GM23338 (cell line): ENCODE measurements at regions not wholly inside any gene's neighbourhood (a gene's known extent, or its start where the extent isn't known, plus 50 kb on each side); places are given as distances from the start of the nearest gene placed in this dataset.

Experiments
- ATAC-seq: fragments of 200-7000 bp; cut with Tn5 transposase; 3 replicates; pipeline ENCODE4 v1.9.1; 2020
- DNase-seq: peaks from one replicate; pipeline ENCODE4 v3.0.0-alpha.2; 2015; ENCODE audit warnings: low spot score
- H2AFZ ChIP-seq: fragments of 200-600 bp; sonication (generic); 2 replicates; pipeline ENCODE4 v1.8.0; 2016; ENCODE audit warnings: antibody characterized with exemption, mild to moderate bottlenecking, moderate library complexity
- H3F3A ChIP-seq: fragments of 200-600 bp; sonication (generic); replicated peaks from 2 replicates; pipeline ENCODE4 v1.8.0; 2017; ENCODE audit warnings: antibody characterized with exemption, mixed run types, low read depth
- H3K27ac ChIP-seq: fragments of 200-600 bp; sonication (generic); 2 replicates; pipeline ENCODE4 v1.6.1; 2016; ENCODE audit warnings: low read depth
- H3K27me3 ChIP-seq: fragments of 200-600 bp; sonication (generic); 2 replicates; pipeline ENCODE4 v1.8.0; 2016; ENCODE audit warnings: mild to moderate bottlenecking, mixed run types, moderate library complexity; ENCODE audit not compliant: insufficient read depth
- H3K36me3 ChIP-seq: fragments of 200-600 bp; sonication (generic); 2 replicates; pipeline ENCODE4 v1.8.0; 2016; ENCODE audit warnings: mild to moderate bottlenecking; ENCODE audit not compliant: insufficient read depth
- H3K4me1 ChIP-seq: fragments of 200-600 bp; sonication (generic); 2 replicates; pipeline ENCODE4 v1.8.0; 2016; ENCODE audit warnings: mild to moderate bottlenecking, moderate library complexity; ENCODE audit not compliant: insufficient read depth
- H3K4me2 ChIP-seq: fragments of 200-600 bp; sonication (generic); 2 replicates; pipeline ENCODE4 v1.7.1; 2017; ENCODE audit warnings: mixed run types
- H3K4me3 ChIP-seq: fragments of 200-600 bp; sonication (generic); 2 replicates; pipeline ENCODE4 v1.6.1; 2016; ENCODE audit warnings: mixed run types
- H3K79me2 ChIP-seq: fragments of 200-600 bp; sonication (generic); replicated peaks from 2 replicates; pipeline ENCODE4 v1.8.0; 2017; ENCODE audit warnings: mild to moderate bottlenecking; ENCODE audit not compliant: insufficient read depth
- H3K9me2 ChIP-seq: fragments of 200-600 bp; sonication (generic); 2 replicates; pipeline ENCODE4 v1.8.0; 2017; ENCODE audit not compliant: insufficient read depth
- H4K20me1 ChIP-seq: fragments of 200-600 bp; sonication (generic); replicated peaks from 2 replicates; pipeline ENCODE4 v1.8.0; 2017; ENCODE audit warnings: mild to moderate bottlenecking; ENCODE audit not compliant: insufficient read depth
- H3K27ac Mint-ChIP-seq: 2 replicates; pipeline ENCODE4 v1.8.0; 2020; ENCODE audit warnings: inconsistent platforms, mild to moderate bottlenecking, moderate library complexity, mixed read lengths
- H3K27me3 Mint-ChIP-seq: 3 replicates; pipeline ENCODE4 v1.8.0; 2022; ENCODE audit warnings: low read depth, mild to moderate bottlenecking, moderate library complexity, mixed read lengths, inconsistent platforms; ENCODE audit not compliant: insufficient read depth, poor library complexity
- H3K36me3 Mint-ChIP-seq: 3 replicates; pipeline ENCODE4 v1.8.0; 2021; ENCODE audit warnings: low read depth, mild to moderate bottlenecking, inconsistent platforms, moderate library complexity, mixed read lengths
- H3K4me1 Mint-ChIP-seq: 3 replicates; pipeline ENCODE4 v1.8.0; 2020; ENCODE audit warnings: mild to moderate bottlenecking, inconsistent platforms, mixed read lengths
- H3K4me3 Mint-ChIP-seq: 3 replicates; pipeline ENCODE4 v1.8.0; 2021; ENCODE audit warnings: moderate library complexity, mild to moderate bottlenecking, inconsistent platforms, mixed read lengths
- H3K9me3 Mint-ChIP-seq: 3 replicates; pipeline ENCODE4 v1.8.0; 2020; ENCODE audit warnings: moderate library complexity, mild to moderate bottlenecking, inconsistent platforms, mixed read lengths
- CREB1 ChIP-seq: fragments of 250-450 bp; sonication (Bioruptor Pico); IDR thresholded peaks from 2 replicates; pipeline ENCODE4 v1.5.0; 2020; ENCODE audit warnings: low read depth, mild to moderate bottlenecking, moderate library complexity
- EZH2 ChIP-seq: fragments of 200-600 bp; sonication (generic); IDR thresholded peaks from one replicate; pipeline ENCODE4 v1.8.0; 2017; ENCODE audit warnings: antibody characterized with exemption, mild to moderate bottlenecking, low read depth; ENCODE audit not compliant: unreplicated experiment
- EZH2phosphoT487 ChIP-seq: fragments of 200-600 bp; sonication (generic); IDR thresholded peaks from one replicate; pipeline ENCODE4 v1.8.1; 2018; ENCODE audit warnings: antibody characterized with exemption; ENCODE audit not compliant: unreplicated experiment
- JUNB ChIP-seq: IDR thresholded peaks from one replicate; pipeline ENCODE4 v1.6.1; 2016; ENCODE audit warnings: antibody characterized with exemption; ENCODE audit not compliant: unreplicated experiment
- NANOG ChIP-seq: IDR thresholded peaks from 2 replicates; pipeline ENCODE4 v1.6.1; 2016; ENCODE audit warnings: antibody characterized with exemption, borderline replicate concordance
- POLR2AphosphoS5 ChIP-seq: IDR thresholded peaks from 2 replicates; pipeline ENCODE4 v1.6.1; 2016; ENCODE audit warnings: antibody characterized with exemption, low read depth
- REST ChIP-seq: IDR thresholded peaks from one replicate; pipeline ENCODE4 v1.6.1; 2018; ENCODE audit warnings: antibody characterized with exemption; ENCODE audit not compliant: unreplicated experiment
- STAT1 ChIP-seq: IDR thresholded peaks from one replicate; pipeline ENCODE4 v1.6.1; 2016; ENCODE audit warnings: antibody characterized with exemption; ENCODE audit not compliant: unreplicated experiment
- ZNF114 ChIP-seq: fragments of 250-450 bp; sonication (Bioruptor Pico); IDR thresholded peaks from 2 replicates; pipeline ENCODE4 v1.5.0; 2020; ENCODE audit warnings: mild to moderate bottlenecking, moderate library complexity
- ZNF331 ChIP-seq: fragments of 250-450 bp; sonication (Bioruptor Pico); IDR thresholded peaks from 2 replicates; pipeline ENCODE4 v1.5.0; 2020; ENCODE audit warnings: low read depth, mild to moderate bottlenecking, moderate library complexity
- ZNF462 ChIP-seq: fragments of 250-450 bp; sonication (Bioruptor Pico); IDR thresholded peaks from 2 replicates; pipeline ENCODE4 v1.5.0; 2020; ENCODE audit warnings: mild to moderate bottlenecking, moderate library complexity

GRCh38 chr7:106565428-106565827 lies 95.5 kb downstream of the CCDC71L start (continued):
- no peak for TF ChIP-seq REST
- TF ChIP-seq EZH2phosphoT487 = no peak
- no peak for TF ChIP-seq JUNB

GRCh38 chr7:106563466-106564150 lies 97.3 kb downstream of the CCDC71L start:
- H3K4me3 Mint-ChIP-seq = no peak overlapping the region
- ATAC-seq (no peak), DNase-seq (no peak)
- H3K4me3 ChIP-seq = no peak overlapping the region
- H3K9me2 ChIP-seq = peaks cover 9% of the 10 kb centered on the region; the same call in 1 of the 2 replicates
- peaks cover 4% of the 10 kb centered on the region; the same call in 2 of the 3 replicates for H3K4me1 Mint-ChIP-seq
- H3K9me3 Mint-ChIP-seq = 0 out of 3 replicates have a peak, but pooled peaks cover 1% of the 10 kb centered on the region
- peaks cover 2% of the 10 kb centered on the region for H3K27me3 Mint-ChIP-seq
- H3K27ac Mint-ChIP-seq = no peak overlapping the region
- peaks cover 5% of the 10 kb centered on the region; the same call in 1 of the 2 replicates for H3K4me1 ChIP-seq
- no peaks in the 10 kb centered on the region for H3K27me3 ChIP-seq
- no peaks in the 10 kb centered on the region for H4K20me1 ChIP-seq
- H3F3A ChIP-seq = no peaks in the 10 kb centered on the region
- no peaks in the 10 kb centered on the region for H3K36me3 ChIP-seq
- H2AFZ ChIP-seq = no peak overlapping the region
- H3K4me2 ChIP-seq = no peak overlapping the region
- no peaks in the 10 kb centered on the region for H3K79me2 ChIP-seq
- H3K36me3 Mint-ChIP-seq = peaks cover 1% of the 10 kb centered on the region; the same call in 2 of the 3 replicates
- H3K27ac ChIP-seq = no peak overlapping the region
- TF ChIP-seq ZNF462 (no peak), STAT1 (no peak), ZNF331 (CRISPR knock-in tag) (no peak), REST (no peak), CREB1 (CRISPR knock-in tag) (no peak), JUNB (no peak), ZNF114 (CRISPR knock-in tag) (no peak), POLR2AphosphoS5 (no peak), NANOG (no peak), EZH2phosphoT487 (no peak), EZH2 (no peak)
